IMR-90 (cell line): ENCODE measurements at regions not wholly inside any gene's neighbourhood (a gene's known extent, or its start where the extent isn't known, plus 50 kb on each side); places are given as distances from the start of the nearest gene placed in this dataset.

Source experiments
- ATAC-seq: fragments of 200-7000 bp; cut with Tn5 transposase; 2 replicates; pipeline ENCODE4 v1.9.1; 2020; ENCODE audit warnings: low read depth, mild to moderate bottlenecking, moderate library complexity
- BruUV-seq: library from RNA; stranded (reverse); fragments of 400-500 nt; replicated peaks from 2 replicates; lab custom pipeline; 2021; lab: Mats Ljungman, UMichigan
- CTCF ChIA-PET: fragments of 300-600 bp; formaldehyde crosslinking; extraction: SDS; loops from one replicate; lab custom pipeline; 2021; ENCODE audit warnings: antibody characterized with exemption; lab: Yijun Ruan, JAX
- POLR2A ChIA-PET: fragments of 300-600 bp; sonication (Branson Sonifier 250); formaldehyde crosslinking; loops from one replicate; lab custom pipeline; 2022; ENCODE audit warnings: antibody characterized with exemption; ENCODE audit not compliant: unreplicated experiment; lab: Charles Lee
- DNase-seq: peaks from one replicate; pipeline ENCODE4 v3.0.0; 2013
- H2AFZ ChIP-seq: replicated peaks from 2 replicates; pipeline ENCODE3; 2013; ENCODE audit warnings: low read length, mild to moderate bottlenecking; ENCODE audit not compliant: poor library complexity
- H2AK5ac ChIP-seq: 2 replicates; pipeline ENCODE4 v1.6.1; 2013; ENCODE audit warnings: low read depth, low read length, inconsistent platforms
- H2AK9ac ChIP-seq: replicated peaks from 2 replicates; pipeline ENCODE3; 2013; ENCODE audit warnings: mild to moderate bottlenecking, low read depth, low read length, moderate library complexity; ENCODE audit not compliant: poor library complexity
- H2BK120ac ChIP-seq: 2 replicates; pipeline ENCODE4 v1.6.1; 2013; ENCODE audit warnings: low read depth, low read length, inconsistent platforms
- H2BK15ac ChIP-seq: 3 replicates; pipeline ENCODE4 v1.6.1; 2013; ENCODE audit warnings: low read depth, low read length, inconsistent platforms
- H2BK20ac ChIP-seq: 2 replicates; pipeline ENCODE4 v1.6.1; 2013; ENCODE audit warnings: low read depth, mild to moderate bottlenecking, inconsistent platforms, low read length, moderate library complexity
- H2BK5ac ChIP-seq: 2 replicates; pipeline ENCODE4 v1.6.1; 2013; ENCODE audit warnings: mild to moderate bottlenecking, low read depth, low read length, inconsistent platforms; ENCODE audit not compliant: poor library complexity, severe bottlenecking
- H3K14ac ChIP-seq: replicated peaks from 2 replicates; pipeline ENCODE4 v1.6.1; 2013; ENCODE audit warnings: low read depth, low read length, inconsistent platforms
- H3K18ac ChIP-seq: 2 replicates; pipeline ENCODE4 v1.6.1; 2013; ENCODE audit warnings: low read depth, low read length, control low read depth
- H3K23ac ChIP-seq: 2 replicates; pipeline ENCODE4 v1.6.1; 2013; ENCODE audit warnings: low read depth, low read length, inconsistent platforms
- H3K27ac ChIP-seq: 2 replicates; pipeline ENCODE4 v1.5.1; 2013; ENCODE audit warnings: mild to moderate bottlenecking, control low read depth, low read length; ENCODE audit not compliant: insufficient read depth
- H3K27me3 ChIP-seq: 2 replicates; pipeline ENCODE4 v1.6.1; 2013; ENCODE audit warnings: low read length; ENCODE audit not compliant: control insufficient read depth, insufficient read depth
- H3K36me3 ChIP-seq: 2 replicates; pipeline ENCODE4 v1.6.1; 2013; ENCODE audit warnings: low read length, mixed read lengths; ENCODE audit not compliant: control insufficient read depth, insufficient read depth
- H3K4ac ChIP-seq: 2 replicates; pipeline ENCODE4 v1.6.1; 2013; ENCODE audit warnings: low read depth, low read length, inconsistent platforms
- H3K4me1 ChIP-seq: 2 replicates; pipeline ENCODE4 v1.6.1; 2013; ENCODE audit warnings: low read length, mixed read lengths; ENCODE audit not compliant: control insufficient read depth, insufficient read depth
- H3K4me2 ChIP-seq: 2 replicates; pipeline ENCODE4 v1.6.1; 2013; ENCODE audit warnings: low read depth, mild to moderate bottlenecking, control low read depth, low read length, moderate library complexity
- H3K4me3 ChIP-seq: 2 replicates; pipeline ENCODE4 v1.5.1; 2013; ENCODE audit warnings: low read depth, mild to moderate bottlenecking, control low read depth, low read length, moderate library complexity; ENCODE audit not compliant: insufficient read depth
- H3K56ac ChIP-seq: 2 replicates; pipeline ENCODE4 v1.6.1; 2013; ENCODE audit warnings: low read length, inconsistent platforms; ENCODE audit not compliant: insufficient read depth; ENCODE audit errors: extremely low read depth
- H3K79me1 ChIP-seq, 2 experiments: 2 replicates each; pipeline ENCODE4 v1.6.1; 2013; ENCODE audit warnings: low read length in 2 of 2, inconsistent platforms in 1 of 2, low read depth in 1 of 2
- H3K9ac ChIP-seq: 2 replicates; pipeline ENCODE4 v1.6.1; 2013; ENCODE audit warnings: low read depth, low read length, control low read depth
- H3K9me1 ChIP-seq: 2 replicates; pipeline ENCODE4 v1.6.1; 2013; ENCODE audit warnings: low read length, inconsistent platforms; ENCODE audit not compliant: insufficient read depth
- H3K9me3 ChIP-seq: 2 replicates; pipeline ENCODE4 v1.6.1; 2013; ENCODE audit warnings: low read length; ENCODE audit not compliant: control insufficient read depth, insufficient read depth
- H4K20me1 ChIP-seq: 2 replicates; pipeline ENCODE4 v1.6.1; 2013; ENCODE audit warnings: low read length, inconsistent platforms; ENCODE audit not compliant: insufficient read depth
- H4K5ac ChIP-seq: 2 replicates; pipeline ENCODE4 v1.6.1; 2013; ENCODE audit warnings: mild to moderate bottlenecking, low read depth, low read length, control low read depth
- H4K8ac ChIP-seq, 2 experiments: 2 replicates each; pipeline ENCODE4 v1.6.1; 2013; ENCODE audit warnings: low read depth in 2 of 2, low read length in 2 of 2, control low read depth in 1 of 2, inconsistent platforms in 1 of 2
- H4K91ac ChIP-seq: 2 replicates; pipeline ENCODE4 v1.6.1; 2013; ENCODE audit warnings: low read depth, low read length, inconsistent platforms; ENCODE audit not compliant: insufficient read depth
- SMC3 ChIP-seq: fragments of 150-350 bp; IDR thresholded peaks from 2 replicates; pipeline ENCODE4 v1.6.1; 2016; ENCODE audit warnings: low read depth, mild to moderate bottlenecking, antibody characterized with exemption, low read length, moderate library complexity
- WGBS, 2 experiments: methylation state at CpG; one replicate each; pipeline versions ENCODE4 v1.1.5 to v1.1.7; 2013; ENCODE audit warnings: missing lambda C conversion rate in 2 of 2; ENCODE audit not compliant: insufficient read length in 1 of 2; ENCODE audit errors: extremely low coverage in 2 of 2; 5-methylcytosine and 5-hydroxymethylcytosine counted together
- dilution Hi-C: fragments of 300-500 bp; cut with HindIII; formaldehyde crosslinking; loops from one replicate; pipeline ENCODE4 v1.14.3; 2018; ENCODE audit warnings: low sequenced_read_pairs; ENCODE audit not compliant: unreplicated experiment
- in situ Hi-C: fragments of 300-500 bp; cut with MboI; formaldehyde crosslinking; loops from 3 replicates; pipeline ENCODE4 v1.14.3; 2019; ENCODE audit warnings: low sequenced_read_pairs, inconsistent platforms, mixed read lengths
- intact Hi-C: fragments of 100-400 bp; cut with micrococcal nuclease; formaldehyde crosslinking; loops from 2 replicates; pipeline ENCODE4 v1.10.0; 2022

GRCh38 chr10:64210211-64210610 is 689.0 kb downstream of the REEP3 start:
- Histone ChIP-seq H2BK5ac (no peak overlapping the region), H3K18ac (no peak overlapping the region), H3K4me3 (no peak overlapping the region), H2AFZ (no peak overlapping the region), H3K36me3 (no peaks in the 10 kb centered on the region), H3K14ac (no peak overlapping the region), H3K23ac (no peak overlapping the region), H3K4me1 (no peaks in the 10 kb centered on the region), H3K27me3 (no peaks in the 10 kb centered on the region), H2BK20ac (no peak overlapping the region), H2BK15ac (no peak overlapping the region), H2AK9ac (no peak overlapping the region), H3K9me3 (peaks cover 1% of the 10 kb centered on the region; the same call in 1 of the 2 replicates), H4K20me1 (no peaks in the 10 kb centered on the region), H2AK5ac (no peak overlapping the region), H4K8ac (no peak overlapping the region), H3K79me1 (no peaks in the 10 kb centered on the region), H2BK120ac (no peak overlapping the region), H3K9me1 (no peaks in the 10 kb centered on the region), H3K27ac (no peak overlapping the region), H3K4ac (no peak overlapping the region), H4K91ac (no peak overlapping the region), H3K4me2 (no peak overlapping the region), H3K9ac (no peak overlapping the region), H4K5ac (no peak overlapping the region), H3K56ac (no peak overlapping the region)
- in situ Hi-C loops (no loop called here), intact Hi-C loops (no loop called here), dilution Hi-C loops (no loop called here)
- no CpG with 5 or more reads among the region's 2 CpGs for WGBS, 2 experiments
- ChIA-PET CTCF (no interaction called here), POLR2A (no interaction called here)
- no peak for TF ChIP-seq SMC3
- ATAC-seq (no peak), DNase-seq (no peak)
- BruUV-seq: no TSS peak
